HL-60 (cell line): ENCODE measurements at regions not wholly inside any gene's neighbourhood (a gene's known extent, or its start where the extent isn't known, plus 50 kb on each side); places are given as distances from the start of the nearest gene placed in this dataset.

Source experiments
- DNase-seq, 2 experiments: peaks; one replicate each; pipeline ENCODE4 v3.0.0-alpha.2; 2010 to 2020; ENCODE audit warnings: low read depth in 1 of 2, low spot score in 1 of 2
- H3K27ac ChIP-seq: fragments of 250-450 bp; sonication (Bioruptor Pico); replicated peaks from 2 replicates; pipeline ENCODE4 v1.5.1; 2020; ENCODE audit warnings: mild to moderate bottlenecking, moderate library complexity
- H3K27me3 ChIP-seq: fragments of 250-450 bp; sonication (Bioruptor Pico); 2 replicates; pipeline ENCODE4 v1.5.1; 2021; ENCODE audit warnings: mild to moderate bottlenecking, moderate library complexity; ENCODE audit not compliant: insufficient read depth, poor library complexity, severe bottlenecking
- H3K4me3 ChIP-seq: replicated peaks from 2 replicates; pipeline ENCODE4 v1.5.1; 2011; ENCODE audit warnings: mild to moderate bottlenecking, control low read depth, low read length; ENCODE audit not compliant: insufficient read depth
- CTCF ChIP-seq: IDR thresholded peaks from one replicate; pipeline ENCODE4 v1.5.1; 2011; ENCODE audit warnings: low read length, control low read depth, inconsistent platforms; ENCODE audit not compliant: insufficient read depth
- GABPA ChIP-seq: IDR thresholded peaks from 2 replicates; pipeline ENCODE4 v1.6.1; 2012; ENCODE audit warnings: low read depth
- POLR2AphosphoS5 ChIP-seq: IDR thresholded peaks from 2 replicates; pipeline ENCODE4 v1.6.1; 2012; ENCODE audit warnings: low read depth
- SPI1 ChIP-seq: IDR thresholded peaks from 2 replicates; pipeline ENCODE4 v1.6.1; 2012; ENCODE audit warnings: low read depth, mild to moderate bottlenecking, borderline replicate concordance
- TF ChIP-seq, protein P1 (sequence below): IDR thresholded peaks from 2 replicates; pipeline ENCODE4 v1.6.1; 2012; ENCODE audit warnings: low read depth; ENCODE audit not compliant: insufficient replicate concordance

GRCh38 chr3:151539599-151539998, 78.7 kb upstream of the IGSF10 start:
- no peak overlapping the region for H3K4me3 ChIP-seq
- no peak for DNase-seq
- H3K27ac ChIP-seq, result peak overlapping the region; percentile 86
- TF ChIP-seq, protein P1, sequence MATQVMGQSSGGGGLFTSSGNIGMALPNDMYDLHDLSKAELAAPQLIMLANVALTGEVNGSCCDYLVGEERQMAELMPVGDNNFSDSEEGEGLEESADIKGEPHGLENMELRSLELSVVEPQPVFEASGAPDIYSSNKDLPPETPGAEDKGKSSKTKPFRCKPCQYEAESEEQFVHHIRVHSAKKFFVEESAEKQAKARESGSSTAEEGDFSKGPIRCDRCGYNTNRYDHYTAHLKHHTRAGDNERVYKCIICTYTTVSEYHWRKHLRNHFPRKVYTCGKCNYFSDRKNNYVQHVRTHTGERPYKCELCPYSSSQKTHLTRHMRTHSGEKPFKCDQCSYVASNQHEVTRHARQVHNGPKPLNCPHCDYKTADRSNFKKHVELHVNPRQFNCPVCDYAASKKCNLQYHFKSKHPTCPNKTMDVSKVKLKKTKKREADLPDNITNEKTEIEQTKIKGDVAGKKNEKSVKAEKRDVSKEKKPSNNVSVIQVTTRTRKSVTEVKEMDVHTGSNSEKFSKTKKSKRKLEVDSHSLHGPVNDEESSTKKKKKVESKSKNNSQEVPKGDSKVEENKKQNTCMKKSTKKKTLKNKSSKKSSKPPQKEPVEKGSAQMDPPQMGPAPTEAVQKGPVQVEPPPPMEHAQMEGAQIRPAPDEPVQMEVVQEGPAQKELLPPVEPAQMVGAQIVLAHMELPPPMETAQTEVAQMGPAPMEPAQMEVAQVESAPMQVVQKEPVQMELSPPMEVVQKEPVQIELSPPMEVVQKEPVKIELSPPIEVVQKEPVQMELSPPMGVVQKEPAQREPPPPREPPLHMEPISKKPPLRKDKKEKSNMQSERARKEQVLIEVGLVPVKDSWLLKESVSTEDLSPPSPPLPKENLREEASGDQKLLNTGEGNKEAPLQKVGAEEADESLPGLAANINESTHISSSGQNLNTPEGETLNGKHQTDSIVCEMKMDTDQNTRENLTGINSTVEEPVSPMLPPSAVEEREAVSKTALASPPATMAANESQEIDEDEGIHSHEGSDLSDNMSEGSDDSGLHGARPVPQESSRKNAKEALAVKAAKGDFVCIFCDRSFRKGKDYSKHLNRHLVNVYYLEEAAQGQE, result no peak
- TF ChIP-seq SPI1 (no peak), POLR2AphosphoS5 (no peak), GABPA (no peak), CTCF (no peak)
- H3K27me3 ChIP-seq, result no peaks in the 10 kb centered on the region

DNA sequence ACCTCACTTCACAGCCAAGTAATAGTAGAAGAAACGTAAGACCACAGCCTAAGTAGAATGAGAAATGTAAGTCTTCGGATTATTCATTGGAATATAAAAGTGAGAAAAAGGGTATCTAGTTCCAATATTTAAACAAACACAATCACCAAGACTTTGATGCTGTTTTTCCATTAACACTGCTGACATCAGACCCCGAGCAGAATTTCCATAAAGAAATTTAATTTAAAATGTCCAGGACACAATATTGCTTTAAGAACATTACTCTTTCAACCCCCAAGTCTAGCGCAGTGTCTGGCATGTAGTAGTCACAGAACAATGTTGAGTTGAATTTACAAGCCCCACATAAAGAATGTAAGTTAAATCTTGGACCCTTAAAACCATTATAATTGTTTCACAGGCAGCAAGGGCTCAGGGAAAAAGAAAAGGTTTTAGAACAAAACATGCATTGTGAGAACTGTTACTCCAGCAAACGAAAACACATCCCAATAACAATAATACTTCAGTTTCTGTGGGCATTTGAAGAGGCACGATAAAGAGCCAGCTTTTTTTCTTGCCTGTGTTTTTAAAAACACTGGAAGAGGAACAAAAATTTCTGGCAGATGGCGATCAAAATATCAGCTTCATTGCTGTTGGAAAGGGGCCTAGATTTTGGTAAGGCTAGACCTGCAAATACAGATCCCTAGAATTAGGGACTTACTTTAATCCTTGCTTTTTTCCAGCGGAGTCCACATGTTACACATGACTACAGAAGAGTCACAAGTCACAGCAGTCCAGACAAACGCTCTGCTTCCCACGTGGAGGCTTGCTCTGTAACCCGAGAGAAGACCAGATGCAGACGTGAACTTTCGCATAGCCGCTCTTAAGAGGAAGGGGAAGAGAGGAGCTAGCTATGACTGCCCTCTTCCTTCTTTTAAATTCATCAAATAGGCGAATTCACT, 77.9 kb upstream of the IGSF10 start:
- DNase-seq, result peak; percentile 57 to 82
- TF ChIP-seq SPI1 (peak; percentile 88), GABPA (no peak), POLR2AphosphoS5 (peak; percentile 90), CTCF (no peak)
- TF ChIP-seq, protein P1, result peak; percentile 58
- H3K27ac ChIP-seq, result peak overlapping the region; percentile 86

DNA sequence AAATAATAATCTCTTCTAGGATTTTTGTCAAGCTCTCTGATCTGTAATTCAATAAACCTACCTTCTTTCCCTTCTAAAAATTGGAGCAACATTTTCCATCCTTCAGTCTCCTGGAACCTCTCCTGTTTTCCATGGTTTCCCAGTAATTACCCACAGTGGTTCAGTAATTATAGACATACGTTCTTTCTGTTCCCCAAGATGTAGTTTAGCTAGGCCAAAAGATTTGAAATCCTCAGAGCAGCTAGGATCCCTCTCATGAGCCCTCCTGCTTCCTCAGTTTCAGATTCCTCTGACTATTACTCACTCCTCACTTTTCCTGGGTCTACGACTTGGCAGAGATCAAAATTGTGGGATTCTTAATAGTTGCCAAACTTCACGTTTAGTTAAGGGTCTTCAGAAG, 76.9 kb upstream of the IGSF10 start:
- peak overlapping the region; percentile 86 for H3K27ac ChIP-seq
- TF ChIP-seq GABPA, result no peak
- no peak for TF ChIP-seq SPI1
- no peak for TF ChIP-seq POLR2AphosphoS5
- TF ChIP-seq, protein P1, result no peak
- no peak for TF ChIP-seq CTCF
- H3K4me3 ChIP-seq, result peak overlapping the region; percentile 40
- no peaks in the 10 kb centered on the region for H3K27me3 ChIP-seq
- DNase-seq, result no peak

More for the DNA sequence above, 77.9 kb upstream of the IGSF10 start:
- Histone ChIP-seq H3K4me3 (peak overlapping the region; percentile 40), H3K27me3 (no peaks in the 10 kb centered on the region)
